ENCODE measurements at regions not wholly inside any gene's neighbourhood (a gene's known extent, or its start where the extent isn't known, plus 50 kb on each side); places are given as distances from the start of the nearest gene placed in this dataset.

- DNase-seq (ENCODE audit: low read depth, low spot score) (no peak), FAIRE-seq (no peak)
- Histone ChIP-seq H3K4me3 (replicated peaks in 1 of 3; ENCODE audit: insufficient read depth in 1 of 3, low read depth in 1 of 3, low read length in 3 of 3) (no peak overlapping the region), H2AFZ (ENCODE audit: low read depth, low read length) (no peak overlapping the region), H3K79me2 (ENCODE audit: control insufficient read depth, insufficient read depth, low read length) (no peaks in the 10 kb centered on the region), H3K4me2 (ENCODE audit: insufficient read depth, low read length) (no peak overlapping the region), H3K4me1 (ENCODE audit: control insufficient read depth, extremely low read depth, insufficient read depth, low read length) (no peaks in the 10 kb centered on the region), H3K27ac (ENCODE audit: insufficient read depth, low read depth, low read length) (no peak overlapping the region), H4K20me1 (replicated peaks; ENCODE audit: control insufficient read depth, extremely low read depth, insufficient read depth, low read length) (no peaks in the 10 kb centered on the region), H3K9ac (replicated peaks; ENCODE audit: extremely low read depth, insufficient read depth, low read length) (no peak overlapping the region), H3K9me3 (replicated peaks; ENCODE audit: control insufficient read depth, insufficient read depth, low read length) (no peaks in the 10 kb centered on the region), H3K27me3 (ENCODE audit: control insufficient read depth in 2 of 2, insufficient read depth in 2 of 2, low read length in 2 of 2) (no peaks in the 10 kb centered on the region), H3K9me1 (replicated peaks; ENCODE audit: control insufficient read depth, extremely low read depth, insufficient read depth, low read length) (no peaks in the 10 kb centered on the region), H3K36me3 (ENCODE audit: control insufficient read depth in 2 of 2, extremely low read depth in 1 of 2, insufficient read depth in 2 of 2, low read length in 2 of 2) (no peaks in the 10 kb centered on the region)
- TF ChIP-seq, protein P1, sequence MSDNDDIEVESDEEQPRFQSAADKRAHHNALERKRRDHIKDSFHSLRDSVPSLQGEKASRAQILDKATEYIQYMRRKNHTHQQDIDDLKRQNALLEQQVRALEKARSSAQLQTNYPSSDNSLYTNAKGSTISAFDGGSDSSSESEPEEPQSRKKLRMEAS (IDR thresholded peaks at IDR 0.05; ENCODE audit: insufficient read depth, insufficient read length) = no peak
- no peak for TF ChIP-seq POLR2A (IDR thresholded peaks at IDR 0.05; ENCODE audit: low read depth, low read length)
- no peak for TF ChIP-seq EZH2 (IDR thresholded peaks at IDR 0.05; ENCODE audit: borderline replicate concordance, low read depth, low read length, severe bottlenecking)
- TF ChIP-seq JUN (IDR thresholded peaks at IDR 0.05; ENCODE audit: borderline replicate concordance, insufficient read depth, insufficient read length, low read depth) = no peak
- TF ChIP-seq MYC (IDR thresholded peaks at IDR 0.05; ENCODE audit: low read depth, low read length) = no peak
- no peak for TF ChIP-seq POLR2AphosphoS5 (IDR thresholded peaks at IDR 0.05; ENCODE audit: insufficient read depth, low read depth, low read length)
- no TSS peak for BruUV-seq (replicated peaks)
- ChIA-PET POLR2A (no interaction called here), CTCF (no interaction called here)
- intact Hi-C loops (cut with micrococcal nuclease) (no loop called here), dilution Hi-C loops (cut with MboI; ENCODE audit: extremely low pct_ligation_motif_present, low sequenced_read_pairs) (no loop called here)
These were observed 157.1 kb downstream of the ETV1 start for GRCh38 chr7:13832346-13832745.

GRCh38 chr7:13834328-13834761 is 155.1 kb downstream of the ETV1 start:
- Histone ChIP-seq H3K27me3 (ENCODE audit: control insufficient read depth in 2 of 2, insufficient read depth in 2 of 2, low read length in 2 of 2) (no peaks in the 10 kb centered on the region), H3K4me3 (replicated peaks in 1 of 3; ENCODE audit: insufficient read depth in 1 of 3, low read depth in 1 of 3, low read length in 3 of 3) (no peak overlapping the region), H3K4me1 (ENCODE audit: control insufficient read depth, extremely low read depth, insufficient read depth, low read length) (no peaks in the 10 kb centered on the region), H3K36me3 (ENCODE audit: control insufficient read depth in 2 of 2, extremely low read depth in 1 of 2, insufficient read depth in 2 of 2, low read length in 2 of 2) (no peaks in the 10 kb centered on the region), H3K27ac (ENCODE audit: insufficient read depth, low read depth, low read length) (no peak overlapping the region), H3K79me2 (ENCODE audit: control insufficient read depth, insufficient read depth, low read length) (no peaks in the 10 kb centered on the region), H3K9me3 (replicated peaks; ENCODE audit: control insufficient read depth, insufficient read depth, low read length) (no peaks in the 10 kb centered on the region), H3K9ac (replicated peaks; ENCODE audit: extremely low read depth, insufficient read depth, low read length) (no peak overlapping the region), H2AFZ (ENCODE audit: low read depth, low read length) (no peak overlapping the region), H4K20me1 (replicated peaks; ENCODE audit: control insufficient read depth, extremely low read depth, insufficient read depth, low read length) (no peaks in the 10 kb centered on the region), H3K4me2 (ENCODE audit: insufficient read depth, low read length) (no peak overlapping the region), H3K9me1 (replicated peaks; ENCODE audit: control insufficient read depth, extremely low read depth, insufficient read depth, low read length) (no peaks in the 10 kb centered on the region)
- POLR2A ChIA-PET = no interaction called here
- CTCF ChIA-PET = interaction anchor here (0.6 to 1.8 kb wide), 2 partner anchors 37 to 652 kb away, joined by 3 to 4 read pairs; no protein-coding TSS in a partner anchor
- FAIRE-seq (no peak), DNase-seq (ENCODE audit: low read depth, low spot score) (no peak)
- BruUV-seq (replicated peaks) = no TSS peak
- TF ChIP-seq JUN (IDR thresholded peaks at IDR 0.05; ENCODE audit: borderline replicate concordance, insufficient read depth, insufficient read length, low read depth) (no peak), MYC (IDR thresholded peaks at IDR 0.05; ENCODE audit: low read depth, low read length) (no peak), POLR2A (IDR thresholded peaks at IDR 0.05; ENCODE audit: low read depth, low read length) (no peak), EZH2 (IDR thresholded peaks at IDR 0.05; ENCODE audit: borderline replicate concordance, low read depth, low read length, severe bottlenecking) (no peak), POLR2AphosphoS5 (IDR thresholded peaks at IDR 0.05; ENCODE audit: insufficient read depth, low read depth, low read length) (no peak), GATA2 (IDR thresholded peaks at IDR 0.05; ENCODE audit: insufficient read depth, insufficient read length, low read depth, low read length) (no peak), FOS (IDR thresholded peaks at IDR 0.05; ENCODE audit: borderline replicate concordance, insufficient read depth, low read length) (no peak)
- TF ChIP-seq, protein P2, sequence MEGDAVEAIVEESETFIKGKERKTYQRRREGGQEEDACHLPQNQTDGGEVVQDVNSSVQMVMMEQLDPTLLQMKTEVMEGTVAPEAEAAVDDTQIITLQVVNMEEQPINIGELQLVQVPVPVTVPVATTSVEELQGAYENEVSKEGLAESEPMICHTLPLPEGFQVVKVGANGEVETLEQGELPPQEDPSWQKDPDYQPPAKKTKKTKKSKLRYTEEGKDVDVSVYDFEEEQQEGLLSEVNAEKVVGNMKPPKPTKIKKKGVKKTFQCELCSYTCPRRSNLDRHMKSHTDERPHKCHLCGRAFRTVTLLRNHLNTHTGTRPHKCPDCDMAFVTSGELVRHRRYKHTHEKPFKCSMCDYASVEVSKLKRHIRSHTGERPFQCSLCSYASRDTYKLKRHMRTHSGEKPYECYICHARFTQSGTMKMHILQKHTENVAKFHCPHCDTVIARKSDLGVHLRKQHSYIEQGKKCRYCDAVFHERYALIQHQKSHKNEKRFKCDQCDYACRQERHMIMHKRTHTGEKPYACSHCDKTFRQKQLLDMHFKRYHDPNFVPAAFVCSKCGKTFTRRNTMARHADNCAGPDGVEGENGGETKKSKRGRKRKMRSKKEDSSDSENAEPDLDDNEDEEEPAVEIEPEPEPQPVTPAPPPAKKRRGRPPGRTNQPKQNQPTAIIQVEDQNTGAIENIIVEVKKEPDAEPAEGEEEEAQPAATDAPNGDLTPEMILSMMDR (IDR thresholded peaks at IDR 0.05; ENCODE audit: extremely low read depth in 1 of 2, insufficient read depth in 1 of 2, low read depth in 1 of 2, low read length in 2 of 2) = no peak
- TF ChIP-seq, protein P1 (IDR thresholded peaks at IDR 0.05; ENCODE audit: insufficient read depth, insufficient read length) = no peak
- dilution Hi-C loops (cut with MboI; ENCODE audit: extremely low pct_ligation_motif_present, low sequenced_read_pairs) = no loop called here
- intact Hi-C loops (cut with micrococcal nuclease) = no loop called here

All from endothelial cell of umbilical vein (primary cell).